Spleen (tissue), 11 donors: ENCODE measurements at regions not wholly inside any gene's neighbourhood (a gene's known extent, or its start where the extent isn't known, plus 50 kb on each side); places are given as distances from the start of the nearest gene placed in this dataset.

ENCODE experiments used
- DNase-seq: peaks from one replicate; pipeline ENCODE4 v3.0.0-alpha.2; 2020
- H3K27ac ChIP-seq, 8 donors: fragments of 200-600 bp; sonication (generic) in 7 of 8; 1 replicate in 4 of 8; 2 replicates in 4 of 8; pipeline versions ENCODE4 v1.5.0 to v1.8.0; 2016 to 2021; ENCODE audit warnings: inconsistent platforms in 4 of 8, mild to moderate bottlenecking in 4 of 8, moderate library complexity in 1 of 8
- H3K27me3 ChIP-seq, 7 donors: fragments of 200-600 bp; sonication (generic) in 6 of 7; replicated peaks in 1 of 7; 1 replicate in 4 of 7; 2 replicates in 3 of 7; pipeline versions ENCODE4 v1.5.0 to v1.8.0; 2016 to 2021; ENCODE audit warnings: inconsistent platforms in 3 of 7, mild to moderate bottlenecking in 1 of 7
- H3K36me3 ChIP-seq, 6 donors: fragments of 200-600 bp; sonication (generic) in 5 of 6; 1 replicate in 4 of 6; 2 replicates in 2 of 6; pipeline versions ENCODE4 v1.5.0 to v1.8.0; 2016 to 2021; ENCODE audit warnings: inconsistent platforms in 2 of 6
- H3K4me1 ChIP-seq, 6 donors: fragments of 200-600 bp; sonication (generic) in 5 of 6; 1 replicate in 3 of 6; 2 replicates in 3 of 6; pipeline versions ENCODE4 v1.5.0 to v1.8.0; 2016 to 2021; ENCODE audit warnings: inconsistent platforms in 3 of 6
- H3K4me3 ChIP-seq, 8 donors: fragments of 200-600 bp; sonication (generic) in 7 of 8; 1 replicate in 4 of 8; 2 replicates in 4 of 8; pipeline versions ENCODE4 v1.5.0 to v1.8.0; 2016 to 2021; ENCODE audit warnings: inconsistent platforms in 4 of 8, mild to moderate bottlenecking in 4 of 8, moderate library complexity in 2 of 8
- H3K9me3 ChIP-seq, 8 donors: fragments of 200-600 bp; sonication (generic) in 7 of 8; 1 replicate in 4 of 8; 2 replicates in 4 of 8; pipeline versions ENCODE4 v1.5.0 to v1.8.0; 2016 to 2021; ENCODE audit warnings: inconsistent platforms in 4 of 8
- CTCF ChIP-seq, 11 experiments: fragments of 200-600 bp in 7 of 11; fragments of 450-650 bp in 4 of 11; sonication (generic) in 4 of 11; IDR thresholded peaks in 8 of 11; conservative IDR thresholded peaks in 3 of 11; 1 replicate in 7 of 11; 2 replicates in 4 of 11; pipeline versions ENCODE4 v1.4.0 to v1.8.0; 2016 to 2021; ENCODE audit warnings: antibody characterized with exemption in 11 of 11, inconsistent platforms in 4 of 11, mild to moderate bottlenecking in 1 of 11
- POLR2A ChIP-seq, 3 donors: fragments of 450-650 bp; IDR thresholded peaks; one replicate each; pipeline ENCODE4 v1.5.1; 2017; ENCODE audit warnings: antibody characterized with exemption in 3 of 3, mild to moderate bottlenecking in 1 of 3
- POLR2AphosphoS5 ChIP-seq, 3 donors: sonication (generic); formaldehyde crosslinking; IDR thresholded peaks; one replicate each; pipeline ENCODE4 v1.5.1; 2017; ENCODE audit warnings: antibody characterized with exemption in 3 of 3
- WGBS, 5 donors: extraction: QIAGEN DNeasy Blood & Tissue Kit in 3 of 5; methylation state at CpG; one replicate each; pipeline versions ENCODE4 v1.1.5 to v1.1.7; 2013 to 2018; 5-methylcytosine and 5-hydroxymethylcytosine counted together
- intact Hi-C: fragments of 100-400 bp; cut with DNase I; formaldehyde crosslinking; loops from one replicate; pipeline ENCODE4 v1.15.0; 2023; ENCODE audit warnings: low total_unique reads
- donor health status: healthy with polysubstance abuse.
- donor health status: DM: no; HTN: no; CAD: no; lungs with moderate emphysema.
- donor health status: DM: no; HTN: no; CAD: no.
- donor health status: Bipolar disorder and iron deficiency.
- donor health status: healthy.
- donor health status: DM: no; HTN: no; CAD: no.
- donor health status: DM: yes; HTN: yes; CAD: no.

DNA sequence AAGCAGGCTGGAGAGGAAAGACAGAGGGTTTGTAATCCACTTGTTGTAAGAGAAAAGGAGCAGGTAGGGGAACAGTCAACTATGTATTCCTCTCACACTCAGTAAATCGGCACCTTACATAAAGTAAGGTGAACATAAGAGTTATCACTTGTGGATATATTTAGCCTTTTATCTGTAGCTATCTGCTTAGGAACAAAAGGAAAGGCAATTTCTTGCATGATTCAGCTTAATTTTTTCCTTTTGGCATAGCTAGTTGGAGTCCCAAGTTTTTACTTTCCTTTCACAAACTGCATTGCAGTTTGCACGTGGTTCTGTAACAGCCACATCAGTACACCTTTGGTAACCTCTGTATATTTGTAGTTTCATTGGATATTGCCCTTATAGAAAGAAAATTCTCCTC is 250.9 kb upstream of the PIK3R1 start:
- Histone ChIP-seq H3K4me1 (no peaks in the 10 kb centered on the region), H3K36me3 (no peaks in the 10 kb centered on the region), H3K9me3 (no peaks in the 10 kb centered on the region), H3K4me3 (no peak overlapping the region), H3K27ac (no peak overlapping the region), H3K27me3 (no peaks in the 10 kb centered on the region)
- 35 to 56% (median 48%) methylated on average over 2 of the region's 2 CpGs for WGBS, 5 donors
- intact Hi-C loops = no loop called here
- DNase-seq = no peak
- TF ChIP-seq POLR2A (IDR thresholded peaks at IDR 0.05) (no peak), POLR2AphosphoS5 (IDR thresholded peaks at IDR 0.05) (no peak), CTCF (IDR thresholded peaks at IDR 0.05 in 8 of 11, conservative IDR thresholded peaks at IDR 0.05 in 3 of 11) (no peak)

DNA sequence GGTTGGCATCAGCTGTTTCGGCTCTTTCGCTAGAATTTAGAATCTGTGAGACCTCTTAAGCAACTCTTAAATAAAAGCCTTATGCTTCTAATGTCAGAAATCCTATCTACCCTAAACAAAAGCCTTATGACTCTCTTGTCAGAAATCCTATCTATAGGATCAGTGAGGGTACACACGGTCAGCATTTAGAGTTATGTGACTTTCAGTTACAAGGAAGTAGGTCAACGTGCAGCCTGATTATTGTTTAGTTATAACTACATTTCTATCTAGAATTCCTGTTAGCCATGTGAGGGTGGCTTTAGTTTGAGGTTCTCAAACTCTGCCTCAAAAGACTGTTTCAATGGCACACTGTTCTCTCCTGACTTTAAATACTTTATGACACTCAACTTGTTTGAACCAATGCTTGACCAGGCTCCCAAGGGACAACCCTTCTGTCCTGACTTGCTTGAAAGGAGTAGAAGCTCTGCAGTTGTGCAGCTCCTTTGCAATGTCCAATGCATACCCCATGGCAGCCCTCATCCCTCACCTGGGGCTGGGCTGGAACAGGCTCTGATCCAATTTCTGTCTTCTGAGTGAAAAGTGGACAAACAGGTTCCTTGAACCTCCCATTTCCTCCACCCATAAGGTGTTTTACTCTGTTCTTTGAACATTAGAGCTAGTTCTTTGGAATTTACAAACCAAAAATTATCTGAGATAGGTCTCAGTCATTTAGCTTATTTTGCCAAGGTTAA is 251.6 kb upstream of the PIK3R1 start:
- WGBS, 5 donors = 84 to 93% (median 91%) methylated on average over 4 of the region's 4 CpGs
- H3K9me3 ChIP-seq = no peaks in the 10 kb centered on the region
- DNase-seq = no peak
- H3K4me1 ChIP-seq = no peaks in the 10 kb centered on the region
- H3K4me3 ChIP-seq = no peak overlapping the region
- H3K27ac ChIP-seq = no peak overlapping the region
- no peaks in the 10 kb centered on the region for H3K36me3 ChIP-seq
- no peak for TF ChIP-seq POLR2AphosphoS5 (IDR thresholded peaks at IDR 0.05)
- H3K27me3 ChIP-seq = no peaks in the 10 kb centered on the region
- intact Hi-C loops = no loop called here

- Histone ChIP-seq H3K36me3 (no peaks in the 10 kb centered on the region), H3K4me1 (no peaks in the 10 kb centered on the region), H3K27me3 (no peaks in the 10 kb centered on the region), H3K4me3 (no peak overlapping the region), H3K27ac (no peak overlapping the region), H3K9me3 (no peaks in the 10 kb centered on the region)
- no peak for TF ChIP-seq POLR2A (IDR thresholded peaks at IDR 0.05)
- no peak for TF ChIP-seq CTCF (IDR thresholded peaks at IDR 0.05 in 8 of 11, conservative IDR thresholded peaks at IDR 0.05 in 3 of 11)
- TF ChIP-seq POLR2AphosphoS5 (IDR thresholded peaks at IDR 0.05) = no peak
- WGBS, 5 donors = 38 to 87% (median 62%) methylated on average over 2 of the region's 2 CpGs
- DNase-seq = no peak
- intact Hi-C loops = no loop called here
These were observed 254.6 kb upstream of the PIK3R1 start for GRCh38 chr5:67960939-67961338.

DNA sequence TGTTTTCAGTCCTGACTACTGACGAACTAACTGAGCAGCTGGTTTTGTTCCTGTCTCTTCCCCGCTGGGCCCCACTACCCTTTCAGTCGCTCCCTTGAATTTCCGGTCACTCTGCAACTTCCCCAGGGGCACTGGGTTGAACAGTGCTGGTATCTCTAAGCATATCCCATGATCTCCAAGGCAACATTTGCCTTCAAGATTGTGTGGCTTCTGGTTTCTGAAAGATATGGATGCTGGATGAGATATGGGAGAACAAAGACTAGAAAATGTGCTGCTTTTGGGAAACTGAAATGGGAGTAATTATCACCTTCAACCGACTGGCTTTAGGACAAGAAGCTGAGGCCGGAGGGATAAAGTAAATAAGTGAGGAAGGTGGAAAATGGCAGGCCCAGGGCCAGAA is 258.2 kb upstream of the PIK3R1 start:
- H3K27ac ChIP-seq = no peak overlapping the region
- H3K4me1 ChIP-seq = no peaks in the 10 kb centered on the region
- DNase-seq = no peak
- H3K27me3 ChIP-seq = no peaks in the 10 kb centered on the region
- no peaks in the 10 kb centered on the region for H3K36me3 ChIP-seq
- no peaks in the 10 kb centered on the region for H3K9me3 ChIP-seq
- no peak overlapping the region for H3K4me3 ChIP-seq
- TF ChIP-seq POLR2A (IDR thresholded peaks at IDR 0.05) = no peak
- no peak for TF ChIP-seq POLR2AphosphoS5 (IDR thresholded peaks at IDR 0.05)
- no peak for TF ChIP-seq CTCF (IDR thresholded peaks at IDR 0.05 in 8 of 11, conservative IDR thresholded peaks at IDR 0.05 in 3 of 11)
- 70 to 79% (median 74%) methylated on average over 5 to 6 of the region's 6 CpGs for WGBS, 5 donors
- intact Hi-C loops = no loop called here
